ENCODE measurements at regions not wholly inside any gene's neighbourhood (a gene's known extent, or its start where the extent isn't known, plus 50 kb on each side); places are given as distances from the start of the nearest gene placed in this dataset.

- DNase-seq: no peak
Measured at GRCh38 chr7:52877240-52877639, 158.2 kb upstream of the POM121L12 start.

GRCh38 chr7:52876402-52876801 is 159.0 kb upstream of the POM121L12 start:
- no peak for DNase-seq

- no peak for DNase-seq
Measured at GRCh38 chr7:52863652-52864051, 171.8 kb upstream of the POM121L12 start.

- no peak for DNase-seq
Measured at GRCh38 chr7:52862321-52862720, 173.1 kb upstream of the POM121L12 start.

- no peak for DNase-seq
Measured at GRCh38 chr7:52857367-52857766, 178.1 kb upstream of the POM121L12 start.

GRCh38 chr7:52854681-52855080 is 180.8 kb upstream of the POM121L12 start:
- no peak for DNase-seq

GRCh38 chr7:52851547-52851946 is 183.9 kb upstream of the POM121L12 start:
- no peak for DNase-seq

GRCh38 chr7:52843436-52843835 is 192.0 kb upstream of the POM121L12 start:
- DNase-seq: no peak

- no peak for DNase-seq
Measured at GRCh38 chr7:52842202-52842900, 193.1 kb upstream of the POM121L12 start.

- DNase-seq: peak; percentile 9
Measured at GRCh38 chr7:52838981-52839411, 196.4 kb upstream of the POM121L12 start.

GRCh38 chr7:52831321-52831720 is 204.1 kb upstream of the POM121L12 start:
- no peak for DNase-seq

GRCh38 chr7:52830801-52831200 is 204.6 kb upstream of the POM121L12 start:
- no peak for DNase-seq

- no peak for DNase-seq
Measured at GRCh38 chr7:52826515-52827265, 208.7 kb upstream of the POM121L12 start.

GRCh38 chr7:52825611-52826010 is 209.8 kb upstream of the POM121L12 start:
- DNase-seq: no peak

GRCh38 chr7:52811537-52811936 is 223.9 kb upstream of the POM121L12 start:
- no peak for DNase-seq

GRCh38 chr7:52799817-52800216 is 235.6 kb upstream of the POM121L12 start:
- no peak for DNase-seq

GRCh38 chr7:52797801-52798200 is 237.6 kb upstream of the POM121L12 start:
- DNase-seq: no peak

GRCh38 chr7:52794621-52795020 is 240.8 kb upstream of the POM121L12 start:
- no peak for DNase-seq

GRCh38 chr7:52791176-52791700 is 244.2 kb upstream of the POM121L12 start:
- DNase-seq: no peak

GRCh38 chr7:52786174-52786573 is 249.3 kb upstream of the POM121L12 start:
- DNase-seq: no peak

- DNase-seq: no peak
Measured at GRCh38 chr7:52782348-52782747, 253.1 kb upstream of the POM121L12 start.

- DNase-seq: no peak
Measured at GRCh38 chr7:52781250-52781649, 254.2 kb upstream of the POM121L12 start.

GRCh38 chr7:52779004-52779403 is 256.4 kb upstream of the POM121L12 start:
- no peak for DNase-seq

All from fibroblast of skin of right biceps (primary cell).